CD14-positive monocyte (primary cell): ENCODE measurements at regions not wholly inside any gene's neighbourhood (a gene's known extent, or its start where the extent isn't known, plus 50 kb on each side); places are given as distances from the start of the nearest gene placed in this dataset.

ENCODE experiments used
- DNase-seq, 3 donors: peaks; one replicate each; pipeline ENCODE4 v3.0.0-alpha.2; 2011 to 2022
- H2AFZ ChIP-seq: 2 replicates; pipeline ENCODE4 v1.6.0; 2012; ENCODE audit warnings: mild to moderate bottlenecking, low read depth, low read length, inconsistent platforms; ENCODE audit not compliant: insufficient read depth, poor library complexity, severe bottlenecking
- H3K27ac ChIP-seq, 2 donors: 1 replicate in 1 of 2; 2 replicates in 1 of 2; pipeline ENCODE4 v1.5.1; 2012 to 2013; ENCODE audit warnings: low read length in 2 of 2, control low read depth in 1 of 2, inconsistent platforms in 1 of 2, low read depth in 1 of 2, mild to moderate bottlenecking in 1 of 2
- H3K27me3 ChIP-seq, 2 donors: one replicate each; pipeline versions ENCODE4 v1.6.0 to v1.6.1; 2011 to 2013; ENCODE audit warnings: low read length in 2 of 2; ENCODE audit not compliant: control insufficient read depth in 2 of 2, insufficient read depth in 2 of 2
- H3K36me3 ChIP-seq, 2 donors: replicated peaks in 1 of 2; 1 replicate in 1 of 2; 2 replicates in 1 of 2; pipeline versions ENCODE4 v1.5.1 to v1.6.1; 2012 to 2013; ENCODE audit warnings: low read length in 2 of 2, control low read depth in 1 of 2, inconsistent platforms in 1 of 2, mild to moderate bottlenecking in 1 of 2; ENCODE audit not compliant: insufficient read depth in 2 of 2, control insufficient read depth in 1 of 2
- H3K4me1 ChIP-seq, 2 donors: 1 replicate in 1 of 2; 2 replicates in 1 of 2; pipeline versions ENCODE4 v1.5.1 to v1.6.1; 2012 to 2013; ENCODE audit warnings: low read length in 2 of 2, control low read depth in 1 of 2, inconsistent platforms in 1 of 2, mild to moderate bottlenecking in 1 of 2, moderate library complexity in 1 of 2; ENCODE audit not compliant: insufficient read depth in 2 of 2, control insufficient read depth in 1 of 2
- H3K4me2 ChIP-seq: replicated peaks from 2 replicates; pipeline ENCODE3; 2012; ENCODE audit warnings: low read length, moderate library complexity, mild to moderate bottlenecking; ENCODE audit not compliant: poor library complexity, severe bottlenecking; ENCODE audit errors: extremely low read depth
- H3K4me3 ChIP-seq, 3 experiments: fragments of 200-600 bp in 1 of 3; sonication (generic) in 1 of 3; replicated peaks in 1 of 3; 1 replicate in 2 of 3; 2 replicates in 1 of 3; pipeline ENCODE4 v1.5.1; 2011 to 2013; ENCODE audit warnings: low read length in 3 of 3, mild to moderate bottlenecking in 3 of 3, control low read depth in 2 of 3, low read depth in 2 of 3, inconsistent platforms in 1 of 3, moderate library complexity in 1 of 3
- H3K79me2 ChIP-seq: 2 replicates; pipeline ENCODE4 v1.6.0; 2012; ENCODE audit warnings: mild to moderate bottlenecking, control low read depth, inconsistent platforms, low read length, moderate library complexity; ENCODE audit not compliant: insufficient read depth
- H3K9ac ChIP-seq: 2 replicates; pipeline ENCODE4 v1.6.0; 2017; ENCODE audit warnings: low read length, mild to moderate bottlenecking; ENCODE audit not compliant: insufficient read depth, poor library complexity, severe bottlenecking
- H3K9me3 ChIP-seq, 2 donors: replicated peaks in 1 of 2; 1 replicate in 1 of 2; 2 replicates in 1 of 2; pipeline versions ENCODE4 v1.5.1 to v1.6.1; 2012 to 2013; ENCODE audit warnings: low read length in 2 of 2, control low read depth in 1 of 2; ENCODE audit not compliant: control insufficient read depth in 1 of 2, insufficient read depth in 1 of 2
- H4K20me1 ChIP-seq: 2 replicates; pipeline ENCODE4 v1.6.0; 2012; ENCODE audit warnings: mild to moderate bottlenecking, low read length, control low read depth, moderate library complexity; ENCODE audit not compliant: insufficient read depth
- H3K27ac Mint-ChIP-seq, 7 donors: one replicate each; pipeline ENCODE4 v1.8.0; 2020; ENCODE audit warnings: mild to moderate bottlenecking in 7 of 7, mixed read lengths in 7 of 7, moderate library complexity in 6 of 7, inconsistent platforms in 2 of 7
- H3K27me3 Mint-ChIP-seq, 3 donors: one replicate each; pipeline ENCODE4 v1.8.0; 2021 to 2022; ENCODE audit warnings: low read depth in 3 of 3, mild to moderate bottlenecking in 3 of 3, mixed read lengths in 3 of 3, moderate library complexity in 3 of 3, inconsistent platforms in 1 of 3
- H3K36me3 Mint-ChIP-seq, 2 donors: one replicate each; pipeline ENCODE4 v1.8.0; 2020; ENCODE audit warnings: mixed read lengths in 2 of 2, inconsistent platforms in 1 of 2, mild to moderate bottlenecking in 1 of 2
- H3K4me1 Mint-ChIP-seq: one replicate; pipeline ENCODE4 v1.8.0; 2020; ENCODE audit warnings: mild to moderate bottlenecking, mixed read lengths
- H3K4me3 Mint-ChIP-seq, 2 donors: one replicate each; pipeline ENCODE4 v1.8.0; 2020; ENCODE audit warnings: mild to moderate bottlenecking in 2 of 2, mixed read lengths in 2 of 2, moderate library complexity in 1 of 2
- H3K9me3 Mint-ChIP-seq, 7 donors: one replicate each; pipeline ENCODE4 v1.8.0; 2020 to 2022; ENCODE audit warnings: mixed read lengths in 7 of 7, mild to moderate bottlenecking in 6 of 7, moderate library complexity in 6 of 7, inconsistent platforms in 2 of 7
- WGBS: methylation state at CpG from one replicate; pipeline ENCODE4 v1.1.5; 2013; ENCODE audit warnings: missing lambda C conversion rate; ENCODE audit not compliant: insufficient coverage; 5-methylcytosine and 5-hydroxymethylcytosine counted together
- intact Hi-C, 2 donors: fragments of 100-400 bp; cut with micrococcal nuclease; formaldehyde crosslinking; loops; one replicate each; pipeline versions ENCODE4 v1.15.0 to v1.15.1; 2023
- TF ChIP-seq, protein P1 (sequence below): fragments of 200-600 bp; IDR thresholded peaks from one replicate; pipeline ENCODE4 v1.8.0; 2022; ENCODE audit warnings: antibody characterized with exemption, mild to moderate bottlenecking

DNA sequence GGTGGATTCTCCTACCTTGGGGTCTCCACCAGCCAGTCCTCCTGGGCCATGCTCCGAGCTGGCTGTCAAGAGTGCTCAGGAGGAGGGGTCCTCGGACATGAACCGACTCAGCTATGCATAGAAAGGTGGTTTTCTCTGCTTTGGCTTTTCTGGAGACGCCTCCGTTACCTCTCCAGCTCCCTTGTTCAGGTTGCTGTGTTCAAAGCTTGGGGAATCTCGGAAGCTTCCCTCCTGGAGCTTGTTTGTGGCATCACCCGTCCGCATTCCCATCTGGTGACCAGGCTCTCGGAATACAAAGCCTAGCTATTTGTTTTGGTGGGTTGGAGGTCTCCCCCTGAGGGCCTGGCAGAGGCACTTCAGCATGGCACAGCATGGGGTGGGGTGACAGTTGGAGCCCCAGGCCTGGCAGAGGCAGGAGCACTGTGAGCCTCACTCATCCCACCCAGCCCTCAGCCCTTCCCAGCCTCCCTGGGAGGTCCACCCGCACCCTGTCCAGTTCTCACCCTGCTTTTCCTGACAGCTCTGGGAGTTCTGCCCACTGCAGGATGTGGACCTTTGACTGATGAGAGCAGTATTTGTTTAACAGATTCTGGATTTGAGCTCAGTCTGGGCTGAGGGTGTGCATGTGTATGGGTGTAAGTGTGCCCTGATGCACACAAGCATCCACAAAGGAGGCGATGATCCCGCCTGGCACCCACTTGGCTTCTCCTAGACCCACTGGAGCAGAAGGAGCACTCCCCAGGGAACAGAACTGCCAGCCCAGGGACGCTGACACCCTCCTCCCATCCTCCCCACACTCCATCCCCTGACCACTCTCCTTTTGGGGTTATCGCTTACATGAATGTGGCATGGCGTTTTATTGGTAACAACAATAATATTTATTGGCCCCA lies 107.3 kb upstream of the HS6ST1 start:
- H3K36me3 Mint-ChIP-seq: no peaks in the 10 kb centered on the region
- WGBS: 80% methylated on average over 6 of the region's 15 CpGs

DNA sequence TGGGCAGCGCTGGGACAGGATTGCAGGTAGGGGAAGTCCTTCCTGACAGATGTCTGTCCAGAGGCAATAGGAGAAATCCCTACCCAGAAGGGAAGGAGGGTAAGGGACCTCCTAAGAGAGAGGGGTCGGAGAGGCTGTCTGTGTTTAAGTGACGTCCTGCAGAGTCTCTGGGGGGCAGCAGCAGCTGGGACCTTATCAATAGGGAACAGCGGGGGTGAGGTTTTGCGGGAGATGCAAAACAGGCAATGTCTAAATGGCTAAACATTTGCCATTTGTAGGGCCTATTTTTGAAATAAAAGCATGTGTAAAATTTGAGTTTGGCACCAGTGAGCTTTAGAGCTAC lies 108.7 kb upstream of the HS6ST1 start:
- intact Hi-C loops: no loop called here
- no peak overlapping the region for H3K27ac Mint-ChIP-seq
- H3K9me3 Mint-ChIP-seq: peaks cover 3 to 15% (median 6%) of the 10 kb centered on the region in 7 donors
- H3K36me3 ChIP-seq: no peaks in the 10 kb centered on the region
- H3K27me3 ChIP-seq: no peaks in the 10 kb centered on the region
- no peaks in the 10 kb centered on the region for H4K20me1 ChIP-seq
- WGBS: 86% methylated on average over 4 of the region's 5 CpGs
- H3K4me1 ChIP-seq: no peaks in the 10 kb centered on the region
- H3K4me3 Mint-ChIP-seq: no peak overlapping the region
- no peak for DNase-seq
- H2AFZ ChIP-seq: no peak overlapping the region
- H3K79me2 ChIP-seq: no peaks in the 10 kb centered on the region
- peaks cover 3 to 6% of the 10 kb centered on the region in 2 donors for H3K9me3 ChIP-seq
- H3K4me1 Mint-ChIP-seq: no peaks in the 10 kb centered on the region
- H3K27me3 Mint-ChIP-seq: peaks cover 0 to 6% (median 0%) of the 10 kb centered on the region in 3 donors
- no peak overlapping the region for H3K9ac ChIP-seq
- TF ChIP-seq, protein P1, sequence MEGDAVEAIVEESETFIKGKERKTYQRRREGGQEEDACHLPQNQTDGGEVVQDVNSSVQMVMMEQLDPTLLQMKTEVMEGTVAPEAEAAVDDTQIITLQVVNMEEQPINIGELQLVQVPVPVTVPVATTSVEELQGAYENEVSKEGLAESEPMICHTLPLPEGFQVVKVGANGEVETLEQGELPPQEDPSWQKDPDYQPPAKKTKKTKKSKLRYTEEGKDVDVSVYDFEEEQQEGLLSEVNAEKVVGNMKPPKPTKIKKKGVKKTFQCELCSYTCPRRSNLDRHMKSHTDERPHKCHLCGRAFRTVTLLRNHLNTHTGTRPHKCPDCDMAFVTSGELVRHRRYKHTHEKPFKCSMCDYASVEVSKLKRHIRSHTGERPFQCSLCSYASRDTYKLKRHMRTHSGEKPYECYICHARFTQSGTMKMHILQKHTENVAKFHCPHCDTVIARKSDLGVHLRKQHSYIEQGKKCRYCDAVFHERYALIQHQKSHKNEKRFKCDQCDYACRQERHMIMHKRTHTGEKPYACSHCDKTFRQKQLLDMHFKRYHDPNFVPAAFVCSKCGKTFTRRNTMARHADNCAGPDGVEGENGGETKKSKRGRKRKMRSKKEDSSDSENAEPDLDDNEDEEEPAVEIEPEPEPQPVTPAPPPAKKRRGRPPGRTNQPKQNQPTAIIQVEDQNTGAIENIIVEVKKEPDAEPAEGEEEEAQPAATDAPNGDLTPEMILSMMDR: no peak
- no peaks in the 10 kb centered on the region for H3K36me3 Mint-ChIP-seq
- H3K27ac ChIP-seq: no peak overlapping the region
- no peak overlapping the region for H3K4me3 ChIP-seq
- H3K4me2 ChIP-seq: no peak overlapping the region

More for the DNA sequence above, 107.3 kb upstream of the HS6ST1 start:
- Mint-ChIP-seq H3K27ac (no peak overlapping the region), H3K4me3 (no peak overlapping the region), H3K27me3 (peaks cover 0 to 6% (median 0%) of the 10 kb centered on the region in 3 donors), H3K4me1 (no peaks in the 10 kb centered on the region), H3K9me3 (peaks cover 5 to 23% (median 12%) of the 10 kb centered on the region in 7 donors)
- Histone ChIP-seq H3K4me1 (no peaks in the 10 kb centered on the region), H2AFZ (no peak overlapping the region), H3K27ac (no peak overlapping the region), H3K4me2 (no peak overlapping the region), H3K36me3 (no peaks in the 10 kb centered on the region), H3K27me3 (no peaks in the 10 kb centered on the region), H3K79me2 (no peaks in the 10 kb centered on the region), H3K9ac (no peak overlapping the region), H3K4me3 (no peak overlapping the region), H3K9me3 (peaks cover 3 to 6% of the 10 kb centered on the region in 2 donors), H4K20me1 (no peaks in the 10 kb centered on the region)
- intact Hi-C loops: no loop called here
- TF ChIP-seq, protein P1: no peak
- no peak for DNase-seq
